Activated naive CD8-positive, alpha-beta T cell treated with anti-CD3 and anti-CD28 coated beads, Interleukin-2, amount 50 U/mL, for 16 hours (primary cell): ENCODE measurements at regions not wholly inside any gene's neighbourhood (a gene's known extent, or its start where the extent isn't known, plus 50 kb on each side); places are given as distances from the start of the nearest gene placed in this dataset.

Source experiments
- DNase-seq: peaks from one replicate; pipeline ENCODE4 v3.0.0-alpha.2; 2020; ENCODE audit warnings: low read depth, low spot score

DNA sequence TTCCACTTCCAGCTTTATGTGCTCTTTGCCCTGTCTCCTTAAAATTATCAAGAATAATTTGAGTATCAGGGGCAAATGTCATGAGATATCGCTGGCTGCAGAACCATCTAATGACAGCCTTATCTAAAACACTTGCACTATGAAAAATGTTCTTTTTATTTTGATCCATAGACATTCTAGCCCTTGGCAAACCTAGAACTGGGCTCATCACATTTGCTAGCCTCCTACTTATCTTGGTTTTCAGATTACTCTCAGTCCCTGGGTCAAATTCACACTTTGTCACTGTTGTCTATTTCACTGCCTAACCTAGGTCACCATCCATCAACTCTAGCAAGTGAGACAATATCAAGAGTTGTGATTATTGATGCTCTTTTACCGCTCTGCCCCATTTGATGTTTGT, 59.9 kb upstream of the IPO9 start:
- DNase-seq, result no peak

DNA sequence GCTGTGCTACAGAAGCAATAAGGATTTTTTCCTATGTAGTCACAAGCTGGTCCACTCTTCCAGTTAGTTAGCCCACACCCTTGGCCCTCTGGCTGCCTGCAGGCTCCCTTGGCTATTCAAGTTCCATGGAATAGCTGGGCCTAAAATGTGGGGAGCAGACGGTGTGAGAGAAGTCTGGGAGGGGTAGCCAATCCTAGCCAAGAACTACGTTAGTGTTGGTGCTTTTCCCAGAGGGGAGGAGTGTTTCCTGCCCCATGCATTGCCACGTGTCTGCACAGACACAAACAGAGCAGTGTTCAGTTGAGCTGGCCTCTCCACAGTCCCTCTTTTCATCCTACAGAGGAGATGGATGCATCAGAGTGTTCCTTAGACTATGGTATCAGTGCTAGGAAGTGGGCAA, 59.0 kb upstream of the IPO9 start:
- no peak for DNase-seq

DNA sequence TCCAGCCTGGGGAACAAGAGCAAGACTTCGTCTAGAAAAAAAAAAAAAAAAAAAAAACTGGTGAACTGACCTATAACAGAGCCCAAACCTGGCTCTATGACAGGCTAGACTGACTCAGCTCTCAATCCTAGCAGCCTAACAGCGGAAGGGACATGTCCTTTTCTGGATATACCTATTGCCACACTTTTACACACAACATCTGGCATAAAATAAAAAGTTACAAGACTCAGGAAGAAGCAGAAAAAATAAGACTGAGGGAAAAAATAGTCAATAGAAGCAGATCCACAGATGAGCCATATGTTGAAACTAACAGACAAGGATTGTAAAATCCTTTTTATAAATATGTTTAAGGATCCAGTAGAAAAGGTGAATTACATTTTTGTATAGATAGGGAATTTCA, 57.5 kb upstream of the IPO9 start:
- no peak for DNase-seq

DNA sequence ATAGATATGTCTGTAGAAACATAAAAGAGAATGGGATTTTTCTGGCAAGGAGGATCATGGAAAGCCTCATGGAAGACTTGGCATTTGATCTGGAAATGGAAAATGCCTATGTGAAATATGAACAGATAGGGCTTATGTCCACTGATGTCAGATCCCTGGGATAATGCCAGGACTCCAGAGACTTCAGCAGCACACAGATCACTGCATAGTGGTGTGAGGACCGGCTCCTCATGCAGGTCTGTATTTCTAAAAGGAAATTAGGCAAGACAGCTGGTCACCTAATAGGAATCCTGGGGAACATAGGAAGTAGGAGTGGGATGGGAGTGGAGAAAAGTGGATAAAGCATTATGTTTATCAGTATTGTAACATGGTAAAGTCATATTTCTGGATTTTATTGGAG, 56.8 kb upstream of the IPO9 start:
- no peak for DNase-seq

DNA sequence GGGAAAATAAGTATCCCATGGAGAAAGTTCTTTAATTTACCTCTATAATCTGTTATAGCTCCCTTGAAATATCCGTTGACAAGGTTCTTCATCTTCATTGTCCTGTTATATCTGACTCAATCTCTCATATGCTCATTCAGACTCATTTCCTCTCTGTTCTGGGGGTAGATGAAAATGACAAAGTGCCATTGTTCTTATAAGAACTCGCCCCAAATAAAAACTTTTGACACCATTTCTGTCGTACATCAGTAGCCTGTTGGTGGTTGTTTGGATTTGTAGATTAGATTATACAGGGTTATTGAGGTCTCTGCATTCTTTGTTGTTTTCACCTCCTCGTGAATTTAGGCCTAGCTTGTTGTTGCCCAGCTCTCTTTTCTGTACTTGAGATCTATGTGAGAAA, 55.2 kb upstream of the IPO9 start:
- no peak for DNase-seq

DNA sequence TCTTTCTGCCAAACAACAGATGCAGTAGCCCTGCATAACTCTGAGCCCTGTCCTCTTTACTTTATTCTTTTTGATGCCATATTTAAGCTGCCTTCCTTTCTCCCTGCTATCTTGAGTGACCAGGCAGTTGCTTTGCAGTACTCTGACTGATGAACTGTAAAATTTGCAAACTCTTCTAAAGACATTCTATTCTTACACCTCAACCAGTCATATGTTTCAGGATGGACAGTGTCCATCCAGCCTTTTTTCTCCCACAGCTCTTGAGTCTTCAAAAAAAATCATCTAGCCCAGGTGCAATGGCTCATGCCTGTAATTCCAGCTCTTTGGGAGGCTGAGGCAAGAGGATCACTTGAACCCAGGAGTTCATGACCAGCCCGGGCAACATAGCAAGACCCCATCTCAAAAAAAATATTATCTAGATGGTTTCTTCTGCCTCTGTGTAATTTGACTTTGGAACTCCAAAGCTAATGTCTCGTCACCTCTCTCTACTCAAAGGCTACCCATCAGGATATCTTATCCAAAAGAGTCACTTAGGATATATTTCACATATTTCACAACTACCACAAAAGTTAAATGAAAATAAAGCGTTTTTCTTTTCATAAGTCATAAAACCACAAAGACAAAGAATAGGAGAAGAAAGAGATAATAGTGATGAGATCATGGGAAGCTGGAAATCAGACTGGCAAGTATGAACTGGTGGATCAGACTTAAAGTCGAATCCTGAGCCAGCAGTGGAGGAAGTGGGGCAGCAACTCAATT, 54.6 kb upstream of the IPO9 start:
- no peak for DNase-seq

DNA sequence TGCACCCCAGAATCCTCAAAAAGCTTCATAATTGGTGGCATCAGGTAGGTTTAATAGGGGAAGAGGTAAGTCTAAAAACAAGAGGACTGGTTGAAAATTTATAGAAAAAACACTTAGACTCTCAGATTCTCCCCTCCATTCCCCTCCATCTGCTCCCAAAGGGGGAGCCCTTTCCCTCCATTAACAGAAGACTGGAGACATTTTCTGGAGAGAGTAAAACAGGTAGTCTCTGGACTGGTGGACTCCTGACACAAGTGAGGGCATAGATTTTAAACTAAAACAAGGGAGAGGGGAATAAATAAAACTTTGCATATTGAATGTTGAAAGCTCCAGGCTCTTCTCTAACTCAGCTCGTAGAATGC, 54.0 kb upstream of the IPO9 start:
- DNase-seq, result no peak

DNA sequence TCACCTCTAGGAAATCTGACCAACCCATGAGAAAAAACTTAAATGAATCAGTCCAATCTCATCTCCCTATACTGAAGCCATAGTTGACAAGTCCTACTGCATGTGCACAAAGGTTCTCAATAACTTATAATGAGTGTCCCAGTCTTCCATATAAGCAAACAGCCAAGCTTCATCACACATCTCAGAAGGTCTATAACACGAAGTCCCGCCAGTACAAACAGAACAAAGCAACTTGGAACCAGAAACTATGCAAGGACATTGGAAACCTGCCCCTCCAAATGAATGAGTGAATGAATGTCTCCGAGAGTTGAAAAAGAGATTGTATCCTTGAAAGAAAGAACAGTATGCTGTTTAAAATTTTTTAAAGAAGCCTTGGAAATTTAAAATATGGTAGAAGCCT, 53.6 kb upstream of the IPO9 start:
- no peak for DNase-seq

DNA sequence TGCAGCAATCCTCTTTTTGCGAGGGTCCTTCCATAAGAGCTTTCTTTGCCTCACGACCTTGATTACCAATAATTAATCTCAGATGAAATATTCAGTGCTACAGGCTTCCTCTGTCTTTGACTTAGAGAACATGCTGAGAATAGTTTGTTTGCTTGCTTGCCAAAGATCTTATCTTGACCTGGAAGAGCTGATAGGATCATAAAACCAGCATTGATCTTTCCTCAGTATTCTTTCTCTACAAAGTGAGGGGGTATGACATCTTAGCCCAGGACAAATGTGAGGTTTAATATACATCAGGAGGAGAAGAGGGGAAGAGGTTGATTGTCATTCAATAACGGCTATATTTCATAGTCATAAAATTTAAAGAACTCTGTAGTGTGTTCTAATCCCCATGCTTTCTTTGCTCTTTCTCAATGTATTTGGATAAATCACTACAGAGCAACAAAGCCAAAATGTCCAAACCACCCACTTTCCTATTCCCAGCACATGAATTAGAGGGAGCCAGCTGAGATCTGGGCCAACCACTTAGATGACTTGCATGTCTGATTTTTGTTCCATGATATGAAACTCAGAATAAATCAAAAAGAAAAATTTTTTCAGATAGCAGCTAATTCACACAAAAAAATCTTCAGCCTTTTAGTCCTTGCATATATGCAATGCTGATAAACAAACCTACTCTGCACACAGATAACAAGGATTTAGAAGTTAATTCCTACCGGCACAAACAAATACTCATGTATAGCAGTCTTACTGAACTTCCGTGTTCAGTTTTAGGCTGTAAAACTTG, 50.5 kb upstream of the IPO9 start:
- no peak for DNase-seq
